ENCODE measurements at regions not wholly inside any gene's neighbourhood (a gene's known extent, or its start where the extent isn't known, plus 50 kb on each side); places are given as distances from the start of the nearest gene placed in this dataset.
"Not testable (repeated sequence)": the region's sequence is repeated elsewhere in the genome, so short reads cannot be mapped to it uniquely, and the experiment has no call there.

GRCh38 chr3:94395851-94396250 lies 333.0 kb downstream of the NSUN3 start:
- Histone ChIP-seq H3K27me3 (ENCODE audit: control insufficient read depth, insufficient read depth, low read length, poor library complexity, severe bottlenecking) (no peaks in the 10 kb centered on the region), H3K4me1 (ENCODE audit: control insufficient read depth, insufficient read depth, low read length) (no peaks in the 10 kb centered on the region), H3K4me3 (ENCODE audit: insufficient read depth, low read depth, low read length) (no peak overlapping the region), H3K36me3 (ENCODE audit: control insufficient read depth, insufficient read depth, low read length) (no peaks in the 10 kb centered on the region), H3K27ac (ENCODE audit: insufficient read depth, low read depth, low read length, poor library complexity, severe bottlenecking) (no peak overlapping the region), H3K9me3 (ENCODE audit: control insufficient read depth, low read length) (no peaks in the 10 kb centered on the region)

GRCh38 chr3:94398036-94398435 lies 335.2 kb downstream of the NSUN3 start:
- no peaks in the 10 kb centered on the region for H3K9me3 ChIP-seq (ENCODE audit: control insufficient read depth, low read length)
- WGBS, 2 experiments: 100% methylated on average over 1 of the region's 1 CpG
- H3K4me1 ChIP-seq (ENCODE audit: control insufficient read depth, insufficient read depth, low read length): no peaks in the 10 kb centered on the region
- H3K36me3 ChIP-seq (ENCODE audit: control insufficient read depth, insufficient read depth, low read length): no peaks in the 10 kb centered on the region
- H3K4me3 ChIP-seq (ENCODE audit: insufficient read depth, low read depth, low read length): no peak overlapping the region
- no peaks in the 10 kb centered on the region for H3K27me3 ChIP-seq (ENCODE audit: control insufficient read depth, insufficient read depth, low read length, poor library complexity, severe bottlenecking)
- H3K27ac ChIP-seq (ENCODE audit: insufficient read depth, low read depth, low read length, poor library complexity, severe bottlenecking): no peak overlapping the region

GRCh38 chr3:94401466-94401865 lies 338.6 kb downstream of the NSUN3 start:
- Histone ChIP-seq H3K4me1 (ENCODE audit: control insufficient read depth, insufficient read depth, low read length) (no peaks in the 10 kb centered on the region), H3K9me3 (ENCODE audit: control insufficient read depth, low read length) (no peaks in the 10 kb centered on the region), H3K36me3 (ENCODE audit: control insufficient read depth, insufficient read depth, low read length) (no peaks in the 10 kb centered on the region), H3K27me3 (ENCODE audit: control insufficient read depth, insufficient read depth, low read length, poor library complexity, severe bottlenecking) (no peaks in the 10 kb centered on the region), H3K4me3 (ENCODE audit: insufficient read depth, low read depth, low read length) (no peak overlapping the region), H3K27ac (ENCODE audit: insufficient read depth, low read depth, low read length, poor library complexity, severe bottlenecking) (no peak overlapping the region)

DNA sequence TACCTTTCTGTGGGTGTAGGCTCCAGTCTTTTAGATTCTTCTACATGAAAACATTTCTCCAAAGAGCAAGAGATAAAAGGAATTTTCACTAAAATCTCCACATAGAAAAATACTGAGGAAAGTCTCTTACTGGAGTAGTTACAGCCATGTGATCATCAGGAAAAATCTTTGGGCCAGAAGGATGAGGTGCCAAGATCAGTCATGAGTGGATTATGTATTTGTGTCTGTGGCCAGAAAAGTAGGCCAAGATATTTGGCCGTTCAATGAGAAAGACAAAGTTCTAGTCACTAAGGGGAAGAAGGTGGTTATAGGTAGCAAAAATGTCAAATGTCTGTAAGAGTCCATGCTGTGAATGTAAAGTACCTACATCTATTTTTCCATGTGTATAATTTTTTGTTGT lies 339.3 kb downstream of the NSUN3 start:
- no peaks in the 10 kb centered on the region for H3K27me3 ChIP-seq (ENCODE audit: control insufficient read depth, insufficient read depth, low read length, poor library complexity, severe bottlenecking)
- H3K9me3 ChIP-seq (ENCODE audit: control insufficient read depth, low read length): no peaks in the 10 kb centered on the region
- WGBS, 2 experiments: 96 to 97% methylated on average over 1 of the region's 1 CpG
- H3K36me3 ChIP-seq (ENCODE audit: control insufficient read depth, insufficient read depth, low read length): no peaks in the 10 kb centered on the region
- no peak overlapping the region for H3K4me3 ChIP-seq (ENCODE audit: insufficient read depth, low read depth, low read length)
- no peaks in the 10 kb centered on the region for H3K4me1 ChIP-seq (ENCODE audit: control insufficient read depth, insufficient read depth, low read length)
- no peak overlapping the region for H3K27ac ChIP-seq (ENCODE audit: insufficient read depth, low read depth, low read length, poor library complexity, severe bottlenecking)

GRCh38 chr3:94405258-94406035 lies 342.6 kb downstream of the NSUN3 start:
- 95 to 100% methylated on average over 3 to 5 of the region's 5 CpGs for WGBS, 2 experiments
- no peaks in the 10 kb centered on the region for H3K9me3 ChIP-seq (ENCODE audit: control insufficient read depth, low read length)
- H3K4me3 ChIP-seq (ENCODE audit: insufficient read depth, low read depth, low read length): no peak overlapping the region
- no peak overlapping the region for H3K27ac ChIP-seq (ENCODE audit: insufficient read depth, low read depth, low read length, poor library complexity, severe bottlenecking)
- H3K4me1 ChIP-seq (ENCODE audit: control insufficient read depth, insufficient read depth, low read length): no peaks in the 10 kb centered on the region
- no peaks in the 10 kb centered on the region for H3K27me3 ChIP-seq (ENCODE audit: control insufficient read depth, insufficient read depth, low read length, poor library complexity, severe bottlenecking)
- H3K36me3 ChIP-seq (ENCODE audit: control insufficient read depth, insufficient read depth, low read length): no peaks in the 10 kb centered on the region

DNA sequence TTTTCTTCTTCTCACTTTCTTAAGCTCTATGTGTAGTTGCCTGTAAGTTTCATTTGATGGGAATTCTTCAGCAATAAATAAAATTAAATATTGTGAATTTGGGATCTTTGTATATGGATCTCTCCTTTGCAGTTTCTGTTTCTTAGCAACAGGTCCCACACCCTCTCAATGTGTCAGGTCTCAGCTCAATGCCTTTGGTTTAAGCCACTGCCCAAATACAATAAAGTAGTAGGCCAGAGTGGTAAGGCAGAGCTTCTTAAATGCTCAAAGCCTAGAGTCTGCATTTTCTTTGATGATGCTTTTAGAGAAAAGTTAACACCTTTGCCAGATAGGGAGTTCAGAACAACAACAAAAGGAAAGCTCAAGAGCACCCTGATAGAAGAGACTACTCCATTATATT lies 343.7 kb downstream of the NSUN3 start:
- H3K9me3 ChIP-seq (ENCODE audit: control insufficient read depth, low read length): no peaks in the 10 kb centered on the region
- H3K27ac ChIP-seq (ENCODE audit: insufficient read depth, low read depth, low read length, poor library complexity, severe bottlenecking): no peak overlapping the region
- no peaks in the 10 kb centered on the region for H3K36me3 ChIP-seq (ENCODE audit: control insufficient read depth, insufficient read depth, low read length)
- H3K27me3 ChIP-seq (ENCODE audit: control insufficient read depth, insufficient read depth, low read length, poor library complexity, severe bottlenecking): no peaks in the 10 kb centered on the region
- no peaks in the 10 kb centered on the region for H3K4me1 ChIP-seq (ENCODE audit: control insufficient read depth, insufficient read depth, low read length)
- H3K4me3 ChIP-seq (ENCODE audit: insufficient read depth, low read depth, low read length): no peak overlapping the region

DNA sequence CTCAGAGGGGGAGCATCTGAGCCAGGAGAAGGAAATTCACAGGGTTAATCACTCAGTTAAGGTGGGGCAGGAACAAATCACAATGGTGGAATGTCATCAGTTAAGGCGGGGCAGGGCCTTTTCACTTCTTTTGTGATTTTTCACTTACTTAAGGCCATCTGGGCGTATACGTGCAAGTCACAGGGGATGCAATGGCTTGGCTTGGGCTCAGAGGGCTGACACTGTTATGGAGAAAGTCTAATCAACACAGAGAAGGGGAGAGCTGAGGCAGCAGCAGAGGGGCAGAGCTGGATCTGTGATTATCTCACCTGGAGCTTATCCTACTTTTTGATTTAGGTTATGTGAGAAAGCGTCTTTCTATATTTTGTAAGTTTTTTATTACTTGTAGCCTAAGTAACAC lies 350.1 kb downstream of the NSUN3 start:
- not testable (repeated sequence) for H3K4me3 ChIP-seq (ENCODE audit: insufficient read depth, low read depth, low read length); H3K27me3 ChIP-seq (ENCODE audit: control insufficient read depth, insufficient read depth, low read length, poor library complexity, severe bottlenecking); H3K36me3 ChIP-seq (ENCODE audit: control insufficient read depth, insufficient read depth, low read length); H3K4me1 ChIP-seq (ENCODE audit: control insufficient read depth, insufficient read depth, low read length); H3K27ac ChIP-seq (ENCODE audit: insufficient read depth, low read depth, low read length, poor library complexity, severe bottlenecking); H3K9me3 ChIP-seq (ENCODE audit: control insufficient read depth, low read length)
- WGBS, 2 experiments: 82 to 83% methylated on average over 3 to 4 of the region's 4 CpGs

DNA sequence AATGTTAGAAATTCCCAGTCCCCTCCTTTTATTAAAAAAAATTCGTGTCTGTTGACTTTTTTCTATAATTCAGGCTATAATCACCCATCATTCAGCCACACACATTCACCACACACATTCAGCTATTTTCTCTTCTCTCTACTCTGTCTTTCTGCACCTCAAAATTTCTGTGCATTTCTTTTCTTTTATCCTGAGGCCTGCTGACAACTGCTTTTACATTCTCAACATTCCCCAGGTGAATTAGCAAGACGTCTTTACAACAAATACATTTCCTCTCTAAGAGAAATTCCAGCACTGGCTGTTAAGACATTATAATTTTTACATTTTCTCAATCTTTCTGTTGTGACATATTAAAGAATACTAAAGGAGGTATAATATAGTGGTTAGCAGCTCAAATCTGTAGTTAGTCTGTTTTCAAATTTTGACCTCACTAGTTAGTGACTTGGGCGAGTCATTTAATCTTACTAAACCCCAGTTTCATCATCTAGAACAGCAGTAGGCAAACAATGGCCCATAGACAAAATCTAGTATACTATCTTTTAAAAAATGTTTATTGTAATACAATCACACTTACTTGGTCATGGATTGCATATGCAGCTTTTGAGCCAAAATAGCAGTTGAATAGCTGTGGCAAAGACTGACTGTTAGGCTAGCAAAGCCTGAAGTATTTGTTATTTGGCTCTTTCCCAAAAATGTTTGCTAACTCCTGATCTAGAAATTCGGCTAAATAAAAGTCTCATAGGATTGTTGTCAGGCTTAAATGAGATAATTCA lies 350.7 kb downstream of the NSUN3 start:
- H3K4me3 ChIP-seq (ENCODE audit: insufficient read depth, low read depth, low read length): no peak overlapping the region
- H3K27ac ChIP-seq (ENCODE audit: insufficient read depth, low read depth, low read length, poor library complexity, severe bottlenecking): no peak overlapping the region
- H3K4me1 ChIP-seq (ENCODE audit: control insufficient read depth, insufficient read depth, low read length): no peaks in the 10 kb centered on the region
- H3K36me3 ChIP-seq (ENCODE audit: control insufficient read depth, insufficient read depth, low read length): no peaks in the 10 kb centered on the region
- H3K27me3 ChIP-seq (ENCODE audit: control insufficient read depth, insufficient read depth, low read length, poor library complexity, severe bottlenecking): no peaks in the 10 kb centered on the region
- H3K9me3 ChIP-seq (ENCODE audit: control insufficient read depth, low read length): no peaks in the 10 kb centered on the region
- 76 to 78% methylated on average over 4 of the region's 4 CpGs for WGBS, 2 experiments

DNA sequence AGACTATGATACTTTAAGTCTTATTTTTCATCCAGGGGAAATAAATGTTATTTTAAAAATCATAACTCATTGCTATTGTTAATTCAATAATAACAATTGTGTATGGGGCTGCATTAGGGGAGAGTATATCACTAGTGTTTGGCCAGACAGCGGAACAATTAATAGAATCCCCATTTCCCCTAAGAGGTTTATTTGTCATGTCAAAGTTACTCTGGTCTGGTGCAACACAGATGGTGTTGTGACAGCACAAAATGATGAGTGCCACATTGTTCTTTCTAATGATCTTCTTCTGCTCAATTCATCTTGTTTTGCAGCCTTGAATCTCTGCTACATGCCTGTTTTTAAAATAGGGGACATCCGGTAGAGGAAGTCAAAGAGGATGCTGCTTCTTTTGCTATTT lies 351.6 kb downstream of the NSUN3 start:
- no peak overlapping the region for H3K27ac ChIP-seq (ENCODE audit: insufficient read depth, low read depth, low read length, poor library complexity, severe bottlenecking)
- H3K4me1 ChIP-seq (ENCODE audit: control insufficient read depth, insufficient read depth, low read length): no peaks in the 10 kb centered on the region
- H3K9me3 ChIP-seq (ENCODE audit: control insufficient read depth, low read length): no peaks in the 10 kb centered on the region
- H3K36me3 ChIP-seq (ENCODE audit: control insufficient read depth, insufficient read depth, low read length): no peaks in the 10 kb centered on the region
- H3K27me3 ChIP-seq (ENCODE audit: control insufficient read depth, insufficient read depth, low read length, poor library complexity, severe bottlenecking): no peaks in the 10 kb centered on the region
- H3K4me3 ChIP-seq (ENCODE audit: insufficient read depth, low read depth, low read length): no peak overlapping the region
- 100% methylated on average over 1 to 2 of the region's 2 CpGs for WGBS, 2 experiments

DNA sequence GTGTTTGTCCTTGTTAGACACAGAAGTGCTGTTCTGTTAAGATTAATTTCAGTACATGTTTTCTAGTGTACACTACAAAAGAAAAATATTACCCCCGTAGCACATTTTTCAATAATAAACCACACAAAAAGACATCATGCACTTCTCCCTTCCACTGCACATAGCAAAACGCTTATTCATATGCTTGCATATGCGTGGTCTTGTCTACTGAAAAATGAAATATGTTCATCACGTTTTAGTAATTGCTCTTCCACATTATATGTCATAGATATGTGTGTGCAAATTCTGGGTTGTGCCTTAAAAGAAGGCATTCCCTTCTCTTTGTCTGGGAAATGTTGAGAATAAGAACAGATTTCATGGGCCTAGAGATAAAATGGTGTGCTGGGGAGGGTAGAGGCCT lies 353.9 kb downstream of the NSUN3 start:
- Histone ChIP-seq H3K36me3 (ENCODE audit: control insufficient read depth, insufficient read depth, low read length) (no peaks in the 10 kb centered on the region), H3K9me3 (ENCODE audit: control insufficient read depth, low read length) (peaks cover 3% of the 10 kb centered on the region), H3K27ac (ENCODE audit: insufficient read depth, low read depth, low read length, poor library complexity, severe bottlenecking) (no peak overlapping the region), H3K27me3 (ENCODE audit: control insufficient read depth, insufficient read depth, low read length, poor library complexity, severe bottlenecking) (no peaks in the 10 kb centered on the region), H3K4me1 (ENCODE audit: control insufficient read depth, insufficient read depth, low read length) (no peaks in the 10 kb centered on the region), H3K4me3 (ENCODE audit: insufficient read depth, low read depth, low read length) (no peak overlapping the region)
- WGBS, 2 experiments: 93 to 94% methylated on average over 3 to 4 of the region's 4 CpGs

All from ectodermal cell (in vitro differentiated cells).